Kidney (tissue), 13 donors: ENCODE measurements at regions not wholly inside any gene's neighbourhood (a gene's known extent, or its start where the extent isn't known, plus 50 kb on each side); places are given as distances from the start of the nearest gene placed in this dataset.

ENCODE experiments used
- DNase-seq, 5 donors: peaks; one replicate each; pipeline ENCODE4 v3.0.0-alpha.2; 2013 to 2020
- FAIRE-seq: peaks from 2 replicates; lab custom pipeline; 2012; peaks lifted over from hg19 to GRCh38; lab: Jason Lieb, UNC
- H3K27ac ChIP-seq, 2 donors: one replicate each; pipeline ENCODE4 v1.7.0; 2013; ENCODE audit warnings: low read depth in 2 of 2, low read length in 2 of 2, inconsistent platforms in 1 of 2
- H3K27me3 ChIP-seq: one replicate; pipeline ENCODE4 v1.7.1; 2013; ENCODE audit warnings: low read length, inconsistent platforms; ENCODE audit not compliant: control insufficient read depth, insufficient read depth
- H3K36me3 ChIP-seq, 3 donors: one replicate each; pipeline versions ENCODE4 v1.7.0 to v1.7.1; 2013; ENCODE audit warnings: low read length in 3 of 3, control low read depth in 1 of 3, inconsistent platforms in 1 of 3; ENCODE audit not compliant: insufficient read depth in 3 of 3, control insufficient read depth in 2 of 3
- H3K4me1 ChIP-seq, 3 donors: one replicate each; pipeline versions ENCODE4 v1.7.0 to v1.7.1; 2013; ENCODE audit warnings: low read length in 3 of 3, inconsistent platforms in 1 of 3, low read depth in 1 of 3; ENCODE audit not compliant: control insufficient read depth in 2 of 3, insufficient read depth in 2 of 3
- H3K4me3 ChIP-seq, 3 donors: one replicate each; pipeline versions ENCODE4 v1.7.0 to v1.8.1; 2013; ENCODE audit warnings: low read length in 3 of 3, control low read depth in 1 of 3, inconsistent platforms in 1 of 3
- H3K9ac ChIP-seq, 3 donors: one replicate each; pipeline versions ENCODE4 v1.7.0 to v1.7.1; 2013; ENCODE audit warnings: low read length in 3 of 3, control low read depth in 1 of 3, inconsistent platforms in 1 of 3
- H3K9me3 ChIP-seq, 3 donors: one replicate each; pipeline versions ENCODE4 v1.7.0 to v1.7.1; 2013; ENCODE audit warnings: low read length in 3 of 3, control low read depth in 1 of 3, inconsistent platforms in 1 of 3; ENCODE audit not compliant: control insufficient read depth in 2 of 3, insufficient read depth in 1 of 3
- intact Hi-C: fragments of 100-400 bp; cut with DNase I; formaldehyde crosslinking; loops from one replicate; pipeline ENCODE4 v1.11.1; 2022
- TF ChIP-seq, protein P1 (sequence below): IDR thresholded peaks from 3 replicates; pipeline ENCODE4 v1.5.1; 2012; ENCODE audit warnings: mild to moderate bottlenecking, moderate library complexity, borderline replicate concordance; ENCODE audit not compliant: insufficient read depth; ENCODE audit errors: extremely low read depth
- donor health status: control.
- donor health status: control.
- donor health status: control.
- donor health status: control.
- donor health status: control.
- donor health status: DM: yes; HTN: yes; CAD: no.
- donor health status: Normal renal cell carcinoma (clear cell type).

DNA sequence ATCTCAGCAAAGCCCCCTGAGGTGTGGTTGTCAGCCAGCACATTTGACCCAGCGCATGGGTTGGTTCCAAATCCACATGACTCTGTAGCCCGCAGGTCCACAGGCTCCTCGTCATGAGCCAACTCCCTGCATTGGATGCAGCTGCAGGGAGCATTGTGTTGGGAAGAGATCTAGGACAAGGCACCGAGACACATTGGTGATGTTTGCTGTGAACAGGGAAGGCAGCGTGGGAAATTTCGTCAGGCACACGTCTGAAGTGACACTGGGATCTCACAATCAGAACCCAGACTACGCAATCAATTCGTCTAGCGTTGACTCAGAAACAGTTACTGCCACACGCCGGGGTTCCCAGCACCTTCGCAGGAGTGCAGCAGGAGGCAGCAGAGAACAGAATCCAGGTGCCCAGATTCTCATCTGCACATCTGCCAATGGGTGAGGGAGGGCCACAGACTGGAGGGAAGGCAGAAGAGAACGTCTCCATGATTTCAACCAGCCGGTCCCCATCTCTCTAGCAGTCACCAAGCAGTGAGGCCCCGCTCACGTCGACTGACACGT is 177.0 kb downstream of the TTLL2 start:
- H3K9ac ChIP-seq = no peak overlapping the region
- H3K4me3 ChIP-seq = no peak overlapping the region
- no peaks in the 10 kb centered on the region for H3K9me3 ChIP-seq
- FAIRE-seq (no peak), DNase-seq (peak in 4 of 5 donors; percentile 51 to 75 (median 58))
- H3K27ac ChIP-seq = no peak overlapping the region
- H3K27me3 ChIP-seq = no peaks in the 10 kb centered on the region
- H3K4me1 ChIP-seq = peaks cover 0 to 3% (median 0%) of the 10 kb centered on the region in 3 donors
- TF ChIP-seq, protein P1, sequence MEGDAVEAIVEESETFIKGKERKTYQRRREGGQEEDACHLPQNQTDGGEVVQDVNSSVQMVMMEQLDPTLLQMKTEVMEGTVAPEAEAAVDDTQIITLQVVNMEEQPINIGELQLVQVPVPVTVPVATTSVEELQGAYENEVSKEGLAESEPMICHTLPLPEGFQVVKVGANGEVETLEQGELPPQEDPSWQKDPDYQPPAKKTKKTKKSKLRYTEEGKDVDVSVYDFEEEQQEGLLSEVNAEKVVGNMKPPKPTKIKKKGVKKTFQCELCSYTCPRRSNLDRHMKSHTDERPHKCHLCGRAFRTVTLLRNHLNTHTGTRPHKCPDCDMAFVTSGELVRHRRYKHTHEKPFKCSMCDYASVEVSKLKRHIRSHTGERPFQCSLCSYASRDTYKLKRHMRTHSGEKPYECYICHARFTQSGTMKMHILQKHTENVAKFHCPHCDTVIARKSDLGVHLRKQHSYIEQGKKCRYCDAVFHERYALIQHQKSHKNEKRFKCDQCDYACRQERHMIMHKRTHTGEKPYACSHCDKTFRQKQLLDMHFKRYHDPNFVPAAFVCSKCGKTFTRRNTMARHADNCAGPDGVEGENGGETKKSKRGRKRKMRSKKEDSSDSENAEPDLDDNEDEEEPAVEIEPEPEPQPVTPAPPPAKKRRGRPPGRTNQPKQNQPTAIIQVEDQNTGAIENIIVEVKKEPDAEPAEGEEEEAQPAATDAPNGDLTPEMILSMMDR = peak; percentile 42
- no peaks in the 10 kb centered on the region for H3K36me3 ChIP-seq
- intact Hi-C loops = no loop called here

DNA sequence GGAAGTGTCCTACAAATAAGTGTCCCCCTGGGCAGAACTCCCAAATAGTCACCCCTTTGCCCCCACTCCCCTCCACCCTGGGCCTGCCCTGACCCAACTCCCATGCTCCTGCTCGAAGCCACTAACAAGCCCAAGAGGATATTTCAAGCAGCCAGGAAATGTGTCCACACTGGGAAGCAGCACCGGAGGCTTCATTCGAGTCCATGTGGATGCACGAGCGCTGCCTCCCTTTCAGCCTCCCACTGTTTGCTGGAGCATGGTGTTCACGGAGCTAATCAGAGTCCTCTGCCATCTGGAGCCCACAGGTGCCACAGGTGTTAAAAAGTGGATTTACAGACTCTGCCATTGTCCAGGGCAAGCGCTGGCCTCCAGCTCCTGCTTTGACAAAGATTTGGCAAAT is 177.6 kb downstream of the TTLL2 start:
- H3K4me3 ChIP-seq = no peak overlapping the region
- H3K4me1 ChIP-seq = peaks cover 0 to 3% (median 0%) of the 10 kb centered on the region in 3 donors
- FAIRE-seq (no peak), DNase-seq (no peak)
- TF ChIP-seq, protein P1 = no peak
- intact Hi-C loops = no loop called here
- H3K27ac ChIP-seq = no peak overlapping the region
- no peaks in the 10 kb centered on the region for H3K9me3 ChIP-seq
- no peaks in the 10 kb centered on the region for H3K36me3 ChIP-seq
- H3K27me3 ChIP-seq = no peaks in the 10 kb centered on the region
- no peak overlapping the region for H3K9ac ChIP-seq

DNA sequence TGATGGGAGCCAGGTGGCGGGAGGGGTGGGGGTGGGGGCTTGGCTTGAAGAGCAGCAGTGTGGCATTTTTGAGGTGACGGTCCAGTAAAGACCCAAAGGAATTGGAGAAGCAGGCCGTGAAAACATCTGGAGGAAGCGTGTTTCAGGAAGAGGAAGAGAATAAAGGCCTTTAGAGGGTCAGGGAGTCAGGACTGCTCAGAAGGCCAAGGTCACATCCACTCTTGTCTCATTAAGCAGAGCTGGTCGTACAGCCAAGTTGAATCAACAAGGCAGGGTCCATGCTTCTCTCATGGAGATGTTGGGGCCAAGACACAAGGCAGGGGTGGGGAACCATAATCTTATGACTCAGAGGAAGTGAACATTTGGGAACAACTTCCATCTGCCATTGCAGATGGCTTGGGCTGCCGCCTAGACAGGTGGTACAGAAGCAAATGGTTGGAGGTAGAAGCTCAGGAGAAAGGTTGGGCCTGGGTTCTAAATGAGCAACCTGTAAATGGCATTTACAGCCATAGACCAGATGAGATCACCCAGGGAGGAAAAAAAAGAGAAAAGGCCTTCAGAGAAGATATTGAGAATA is 179.6 kb downstream of the TTLL2 start:
- no peak for DNase-seq
- intact Hi-C loops = no loop called here

More for the DNA sequence above, 179.6 kb downstream of the TTLL2 start:
- H3K27me3 ChIP-seq = no peaks in the 10 kb centered on the region
- H3K4me1 ChIP-seq = peaks cover 0 to 3% (median 0%) of the 10 kb centered on the region in 3 donors
- TF ChIP-seq, protein P1 = no peak
- no peaks in the 10 kb centered on the region for H3K36me3 ChIP-seq
- H3K9ac ChIP-seq = no peak overlapping the region
- no peak overlapping the region for H3K27ac ChIP-seq
- no peak for FAIRE-seq
- H3K4me3 ChIP-seq = no peak overlapping the region
- H3K9me3 ChIP-seq = no peaks in the 10 kb centered on the region
